HG03432 (cell line): ENCODE measurements at regions not wholly inside any gene's neighbourhood (a gene's known extent, or its start where the extent isn't known, plus 50 kb on each side); places are given as distances from the start of the nearest gene placed in this dataset.

Experiments
- ATAC-seq: cut with Tn5 transposase; IDR thresholded peaks from one replicate; pipeline ENCODE4 v1.9.1; 2021; ENCODE audit warnings: mild to moderate bottlenecking, moderate library complexity; ENCODE audit not compliant: unreplicated experiment

GRCh38 chr5:2903451-2904395 is 152.2 kb upstream of the IRX2 start:
- no peak for ATAC-seq

DNA sequence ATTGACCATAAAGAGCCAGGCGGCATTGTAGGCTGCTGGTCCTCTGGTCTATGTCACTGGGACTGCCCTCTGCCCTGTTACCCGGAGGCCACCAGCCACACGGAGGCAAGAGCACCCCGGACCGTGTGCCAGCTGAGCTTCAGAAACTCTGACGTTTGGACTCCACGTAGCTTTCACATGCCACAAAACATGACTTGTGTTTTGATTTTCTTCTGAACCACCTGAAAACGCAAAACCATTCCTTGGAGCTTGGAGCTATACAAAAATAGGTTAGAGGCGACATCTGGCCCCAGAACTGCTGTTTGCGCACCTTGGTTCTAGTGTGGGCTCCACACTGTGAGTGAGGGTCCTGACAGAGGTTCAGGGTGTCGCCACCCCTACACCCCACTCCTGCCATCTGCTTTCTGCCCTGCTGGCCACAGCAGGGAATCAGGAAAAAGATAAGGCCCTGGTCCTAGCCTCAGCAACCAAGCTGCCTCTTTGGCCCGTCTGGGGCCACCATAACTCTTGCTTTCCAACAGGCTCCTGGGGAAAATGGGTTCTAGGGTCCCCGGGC is 151.3 kb upstream of the IRX2 start:
- ATAC-seq = no peak

DNA sequence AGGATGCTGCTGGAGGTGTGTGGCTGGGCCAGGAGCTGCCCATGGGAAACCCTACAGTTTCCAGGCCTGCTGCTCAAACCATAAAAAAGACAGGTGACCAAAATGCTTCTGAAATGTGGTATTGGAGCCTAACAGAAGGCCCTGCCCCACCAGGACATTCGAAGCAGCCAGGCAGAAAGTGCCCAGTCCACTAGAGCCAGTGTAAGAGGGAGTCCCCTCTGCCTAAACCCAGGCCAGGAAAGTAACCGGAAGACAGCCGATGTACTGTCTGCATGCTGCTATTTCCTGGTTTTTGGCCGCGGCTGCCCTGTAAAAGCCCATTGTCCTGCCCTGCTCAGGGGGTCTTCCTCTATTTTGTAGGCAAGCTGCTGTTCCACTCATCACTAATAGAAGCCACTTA is 150.7 kb upstream of the IRX2 start:
- no peak for ATAC-seq

DNA sequence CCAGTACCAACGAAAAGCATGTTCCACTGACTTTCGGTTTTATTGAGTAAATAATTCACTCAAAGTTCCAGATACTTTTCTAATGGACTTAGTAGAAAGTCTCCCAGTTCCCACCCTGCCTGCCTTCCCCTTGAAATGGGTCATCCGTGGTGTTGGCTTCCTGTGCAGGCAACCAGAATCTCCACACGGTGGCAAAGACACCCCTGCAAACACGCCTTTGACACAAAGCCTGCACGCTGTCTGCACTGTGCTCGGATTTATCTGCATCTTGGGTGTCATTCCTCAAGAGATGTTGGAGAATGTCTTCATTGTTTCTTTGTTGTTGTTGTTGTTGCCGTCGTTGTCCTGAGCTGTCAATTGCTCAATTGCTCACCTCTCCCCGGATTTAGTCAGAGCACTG is 150.0 kb upstream of the IRX2 start:
- ATAC-seq = no peak

- ATAC-seq = no peak
Measured at GRCh38 chr5:2901096-2901495, 149.6 kb upstream of the IRX2 start.

DNA sequence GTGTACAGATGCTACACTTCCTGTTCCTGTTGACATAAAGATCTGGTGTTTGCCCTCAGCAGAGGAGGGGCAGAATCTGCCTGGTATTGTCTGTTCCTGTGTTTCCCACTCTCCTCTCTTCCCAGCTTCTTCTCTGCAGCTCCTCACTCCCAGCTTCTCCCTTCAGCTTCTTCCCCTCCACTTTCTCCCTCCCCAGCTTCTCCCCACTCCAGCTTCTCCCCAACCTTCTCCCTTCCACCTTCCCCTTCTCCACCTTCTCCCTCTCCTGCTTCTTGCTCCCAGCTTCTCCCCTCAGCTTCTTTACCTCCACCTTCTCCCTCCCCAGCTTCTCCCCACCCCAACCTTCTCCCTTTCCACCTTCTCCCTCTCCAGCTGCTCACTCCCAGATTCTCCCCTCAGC is 148.9 kb upstream of the IRX2 start:
- ATAC-seq = no peak

GRCh38 chr5:2899311-2899710 is 147.8 kb upstream of the IRX2 start:
- ATAC-seq = no peak

DNA sequence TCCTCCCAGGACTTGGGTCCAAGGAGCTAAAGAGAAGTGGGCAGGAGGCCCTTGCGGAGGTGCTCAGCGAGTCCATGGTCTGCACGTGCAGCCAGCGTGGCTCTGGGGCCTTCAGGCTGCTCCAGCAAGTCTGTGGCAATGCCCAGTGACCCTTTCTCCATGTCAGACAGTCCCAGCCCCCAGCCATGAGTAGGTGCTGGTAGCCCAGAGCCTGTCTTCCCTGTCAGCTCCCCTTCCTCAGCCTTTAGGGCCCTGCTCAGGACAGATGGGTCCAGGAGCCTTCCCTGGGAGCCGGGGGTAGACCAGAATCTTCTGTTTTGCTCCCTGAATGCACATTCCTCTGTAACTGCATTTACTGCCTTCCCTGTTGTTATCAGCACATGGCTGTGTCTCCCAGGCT is 147.2 kb upstream of the IRX2 start:
- ATAC-seq = no peak

GRCh38 chr5:2897276-2897961 is 145.9 kb upstream of the IRX2 start:
- no peak for ATAC-seq

DNA sequence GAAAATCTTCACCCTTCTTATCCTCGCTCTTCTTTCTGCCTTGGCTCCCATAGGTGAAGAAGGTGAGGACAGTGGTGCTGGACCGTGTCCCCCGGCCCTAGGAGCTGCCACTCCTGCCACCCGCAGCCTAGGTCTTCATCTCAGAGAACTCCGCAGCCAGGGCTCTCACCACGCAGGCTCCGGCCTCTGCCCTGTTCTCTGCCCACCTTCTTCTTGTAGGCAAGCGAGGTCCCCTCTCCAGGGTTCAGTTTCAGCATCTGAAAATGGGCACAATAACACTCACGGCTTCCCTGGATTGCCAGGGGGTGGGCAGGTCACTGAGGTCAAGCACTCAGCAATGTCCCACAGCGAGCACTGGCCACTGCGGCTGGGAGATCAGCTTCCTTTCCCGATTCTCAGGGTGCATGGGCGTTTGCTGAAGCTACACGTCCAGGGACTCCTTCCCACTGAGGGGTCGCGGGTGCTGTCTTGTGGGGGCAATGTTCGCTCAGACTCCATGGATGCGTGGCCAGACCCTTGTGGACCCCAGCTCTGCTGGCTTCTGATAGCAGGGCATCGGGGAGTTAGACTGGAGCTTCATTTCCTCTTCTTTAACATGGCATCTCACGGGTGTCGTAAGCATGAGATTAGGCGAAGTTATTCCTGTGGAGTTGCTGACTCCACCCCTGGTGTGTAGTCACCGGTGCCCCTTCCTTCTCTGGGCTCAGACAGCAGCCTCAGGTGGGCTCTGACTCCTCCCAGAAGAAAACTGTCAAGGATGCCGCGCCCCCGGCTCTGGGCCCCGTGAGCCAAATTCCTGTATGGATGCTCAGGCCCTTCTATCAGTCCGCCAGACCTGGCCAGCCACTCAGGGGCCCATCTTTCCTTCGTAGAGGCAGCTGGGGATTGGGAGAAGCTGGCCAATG is 145.1 kb upstream of the IRX2 start:
- ATAC-seq = no peak

DNA sequence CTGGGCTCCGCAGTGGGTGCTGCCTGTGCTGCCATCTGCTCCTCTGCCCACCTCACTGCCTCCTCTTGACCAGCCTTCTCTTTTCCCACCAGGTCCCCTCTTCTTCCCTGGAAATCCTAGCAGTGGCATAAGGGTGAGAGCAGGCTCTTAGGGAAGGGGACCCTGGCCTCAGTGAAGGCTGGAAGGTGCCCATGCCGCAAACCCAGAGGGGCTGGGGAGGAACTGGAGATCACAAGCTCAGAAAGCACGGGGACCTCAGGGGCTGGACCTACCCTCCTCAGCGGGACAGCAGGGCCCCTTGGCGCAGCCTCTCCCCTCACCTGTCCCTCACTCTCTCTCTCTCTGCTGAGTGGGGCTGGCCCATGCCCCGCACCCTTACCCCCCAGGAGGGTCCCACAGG is 144.4 kb upstream of the IRX2 start:
- ATAC-seq = no peak

- ATAC-seq = no peak
Measured at GRCh38 chr5:2895196-2895595, 143.7 kb upstream of the IRX2 start.

DNA sequence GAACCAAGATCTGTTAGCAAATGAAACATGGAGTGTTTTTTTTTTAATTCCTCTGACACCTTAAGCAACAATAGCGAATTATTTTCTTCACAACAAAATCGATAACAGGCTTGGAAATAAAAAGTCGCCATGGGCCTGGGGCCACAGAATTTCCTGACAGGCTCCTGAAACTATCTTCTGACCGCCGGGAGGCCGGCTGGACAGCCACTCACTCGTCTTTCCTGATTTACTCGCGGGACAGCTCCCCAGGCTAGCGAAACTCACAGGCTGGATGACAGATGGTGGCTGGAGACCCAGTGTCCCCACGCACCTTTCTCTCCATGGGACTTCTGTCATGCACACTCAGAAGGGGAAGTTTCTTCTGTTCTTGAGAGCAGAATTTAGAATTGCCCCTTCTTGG is 143.3 kb upstream of the IRX2 start:
- ATAC-seq = no peak

- no peak for ATAC-seq
Measured at GRCh38 chr5:2894316-2894715, 142.8 kb upstream of the IRX2 start.

GRCh38 chr5:2892466-2893000 is 141.1 kb upstream of the IRX2 start:
- no peak for ATAC-seq

- ATAC-seq = no peak
Measured at GRCh38 chr5:2891781-2892180, 140.3 kb upstream of the IRX2 start.

DNA sequence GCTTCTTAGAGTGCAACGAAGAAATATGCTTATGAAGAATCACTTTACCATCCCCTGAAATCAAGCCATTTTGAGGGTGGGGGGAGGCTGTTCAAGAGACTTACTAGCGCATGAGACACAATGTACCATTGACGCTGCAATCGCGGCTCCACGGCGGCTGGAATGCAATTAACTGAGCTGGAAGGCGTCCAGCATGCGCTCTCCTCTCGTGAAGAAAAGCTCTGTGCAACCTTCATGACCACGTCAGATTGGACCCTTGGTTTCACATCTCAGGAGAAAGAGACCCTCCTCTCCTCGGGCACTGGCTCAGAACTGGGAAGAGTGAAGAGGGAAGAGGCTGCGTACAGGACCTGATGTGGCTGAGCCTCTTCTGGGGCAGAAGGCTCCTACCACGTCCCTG is 138.5 kb upstream of the IRX2 start:
- ATAC-seq = no peak

DNA sequence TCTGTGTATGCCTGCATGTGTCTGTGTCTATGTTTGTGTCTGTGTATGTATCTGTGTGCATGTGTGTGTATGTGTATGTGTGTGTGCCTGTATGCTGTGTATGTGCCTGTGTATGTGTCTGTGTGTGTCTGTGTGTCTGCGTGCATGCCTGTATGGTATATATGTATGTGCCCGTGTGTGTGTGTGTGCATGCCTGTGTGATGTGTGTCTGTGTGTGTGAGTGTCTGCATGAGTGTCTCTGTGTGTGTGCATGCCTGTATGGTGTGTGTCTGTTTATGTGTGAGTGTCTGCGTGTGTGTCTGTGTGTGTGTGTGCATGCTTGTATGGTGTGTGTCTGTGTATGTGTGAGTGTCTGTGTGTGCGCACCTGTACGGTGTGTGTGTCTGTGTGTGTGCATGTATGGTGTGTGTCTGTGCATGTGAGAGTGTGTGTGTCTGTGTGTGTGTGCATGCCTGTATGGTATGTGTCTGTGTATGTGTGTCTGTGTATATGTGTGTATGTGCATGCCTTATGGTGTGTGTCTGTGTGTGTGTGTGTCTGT is 137.1 kb upstream of the IRX2 start:
- no peak for ATAC-seq

GRCh38 chr5:2887481-2888348 is 136.2 kb upstream of the IRX2 start:
- no peak for ATAC-seq
